GM12892 (cell line): ENCODE measurements at regions not wholly inside any gene's neighbourhood (a gene's known extent, or its start where the extent isn't known, plus 50 kb on each side); places are given as distances from the start of the nearest gene placed in this dataset.

ENCODE experiments used
- POLR2A ChIP-seq: IDR thresholded peaks from 2 replicates; pipeline ENCODE4 v1.6.1; 2011; ENCODE audit warnings: low read depth, low read length, control low read depth
- POLR2AphosphoS5 ChIP-seq: IDR thresholded peaks from 2 replicates; pipeline ENCODE4 v1.6.1; 2011; ENCODE audit warnings: low read depth, low read length, control low read depth

- no peak for TF ChIP-seq POLR2A
- no peak for TF ChIP-seq POLR2AphosphoS5
Observed at GRCh38 chr18:37660658-37661057, 95.1 kb upstream of the CELF4 start.
